GM19397 (cell line): ENCODE measurements at regions not wholly inside any gene's neighbourhood (a gene's known extent, or its start where the extent isn't known, plus 50 kb on each side); places are given as distances from the start of the nearest gene placed in this dataset.
"Not testable (repeated sequence)": the region's sequence is repeated elsewhere in the genome, so short reads cannot be mapped to it uniquely, and the experiment has no call there.

Experiments used
- ATAC-seq: cut with Tn5 transposase; IDR thresholded peaks from one replicate; pipeline ENCODE4 v1.9.1; 2021; ENCODE audit warnings: mild to moderate bottlenecking, moderate library complexity; ENCODE audit not compliant: unreplicated experiment

GRCh38 chr13:58474581-58474980 lies 843.0 kb downstream of the PCDH17 start:
- no peak for ATAC-seq

- no peak for ATAC-seq
Observed at GRCh38 chr13:58476206-58476918, 844.8 kb downstream of the PCDH17 start.

- no peak for ATAC-seq
Observed at GRCh38 chr13:58478858-58479257, 847.3 kb downstream of the PCDH17 start.

- ATAC-seq: no peak
Observed at GRCh38 chr13:58480061-58480460, 848.5 kb downstream of the PCDH17 start.

GRCh38 chr13:58488251-58488650 lies 856.7 kb downstream of the PCDH17 start:
- ATAC-seq: no peak

GRCh38 chr13:58495668-58496067 lies 864.1 kb downstream of the PCDH17 start:
- ATAC-seq: no peak

GRCh38 chr13:58500938-58501337 lies 869.4 kb downstream of the PCDH17 start:
- ATAC-seq: no peak

- ATAC-seq: not testable (repeated sequence)
Observed at GRCh38 chr13:58504202-58504700, 872.7 kb downstream of the PCDH17 start.

GRCh38 chr13:58505262-58505920 lies 873.8 kb downstream of the PCDH17 start:
- ATAC-seq: not testable (repeated sequence)

- no peak for ATAC-seq
Observed at GRCh38 chr13:58528351-58528750, 896.8 kb downstream of the PCDH17 start.

GRCh38 chr13:58531614-58532013 lies 900.1 kb downstream of the PCDH17 start:
- ATAC-seq: no peak

- ATAC-seq: no peak
Observed at GRCh38 chr13:58542530-58542929, 911.0 kb downstream of the PCDH17 start.

GRCh38 chr13:58547419-58547818 lies 915.9 kb downstream of the PCDH17 start:
- ATAC-seq: no peak

- ATAC-seq: no peak
Observed at GRCh38 chr13:58566176-58566575, 934.6 kb downstream of the PCDH17 start.

- no peak for ATAC-seq
Observed at GRCh38 chr13:58573743-58574142, 942.2 kb downstream of the PCDH17 start.

GRCh38 chr13:58574791-58575190 lies 943.2 kb downstream of the PCDH17 start:
- ATAC-seq: no peak

GRCh38 chr13:58579468-58579867 lies 947.9 kb downstream of the PCDH17 start:
- no peak for ATAC-seq

GRCh38 chr13:58583966-58584365 lies 952.4 kb downstream of the PCDH17 start:
- no peak for ATAC-seq

- ATAC-seq: no peak
Observed at GRCh38 chr13:58584610-58585009, 953.1 kb downstream of the PCDH17 start.

GRCh38 chr13:58587183-58587582 lies 955.6 kb downstream of the PCDH17 start:
- ATAC-seq: peak; percentile 89

- ATAC-seq: no peak
Observed at GRCh38 chr13:58592052-58592451, 960.5 kb downstream of the PCDH17 start.

GRCh38 chr13:58592786-58593185 lies 961.2 kb downstream of the PCDH17 start:
- no peak for ATAC-seq
